ENCODE measurements at regions not wholly inside any gene's neighbourhood (a gene's known extent, or its start where the extent isn't known, plus 50 kb on each side); places are given as distances from the start of the nearest gene placed in this dataset.
A peak's percentile ranks its signal among the peaks of the same experiment; 100 is the strongest.

GRCh38 chr4:156154978-156155377 lies 201.3 kb upstream of the CTSO start:
- no peak for TF ChIP-seq NFIC (IDR thresholded peaks at IDR 0.05)
- TF ChIP-seq FOXM1 (IDR thresholded peaks at IDR 0.05; ENCODE audit: borderline replicate concordance, low read depth), result no peak
- peak; percentile 15; the same call in 1 of the 2 replicates for TF ChIP-seq RAD21 (IDR thresholded peaks at IDR 0.05; ENCODE audit: low read depth)
- no peak for TF ChIP-seq CREB1 (IDR thresholded peaks at IDR 0.05; ENCODE audit: low read depth)

GRCh38 chr4:156146571-156146970 lies 192.9 kb upstream of the CTSO start:
- no peak for TF ChIP-seq MAX (IDR thresholded peaks at IDR 0.05)
- TF ChIP-seq TCF12 (IDR thresholded peaks at IDR 0.05; ENCODE audit: low read depth), result no peak
- TF ChIP-seq YY1 (IDR thresholded peaks at IDR 0.05; ENCODE audit: low read depth), result no peak
- TF ChIP-seq EGR1 (IDR thresholded peaks at IDR 0.05), result no peak
- no peak for TF ChIP-seq TAF1 (IDR thresholded peaks at IDR 0.05; ENCODE audit: low read depth)
- no peak for TF ChIP-seq EP300 (IDR thresholded peaks at IDR 0.05; ENCODE audit: borderline replicate concordance)
- no peak for TF ChIP-seq CEBPB (IDR thresholded peaks at IDR 0.05)
- TF ChIP-seq, protein P1, sequence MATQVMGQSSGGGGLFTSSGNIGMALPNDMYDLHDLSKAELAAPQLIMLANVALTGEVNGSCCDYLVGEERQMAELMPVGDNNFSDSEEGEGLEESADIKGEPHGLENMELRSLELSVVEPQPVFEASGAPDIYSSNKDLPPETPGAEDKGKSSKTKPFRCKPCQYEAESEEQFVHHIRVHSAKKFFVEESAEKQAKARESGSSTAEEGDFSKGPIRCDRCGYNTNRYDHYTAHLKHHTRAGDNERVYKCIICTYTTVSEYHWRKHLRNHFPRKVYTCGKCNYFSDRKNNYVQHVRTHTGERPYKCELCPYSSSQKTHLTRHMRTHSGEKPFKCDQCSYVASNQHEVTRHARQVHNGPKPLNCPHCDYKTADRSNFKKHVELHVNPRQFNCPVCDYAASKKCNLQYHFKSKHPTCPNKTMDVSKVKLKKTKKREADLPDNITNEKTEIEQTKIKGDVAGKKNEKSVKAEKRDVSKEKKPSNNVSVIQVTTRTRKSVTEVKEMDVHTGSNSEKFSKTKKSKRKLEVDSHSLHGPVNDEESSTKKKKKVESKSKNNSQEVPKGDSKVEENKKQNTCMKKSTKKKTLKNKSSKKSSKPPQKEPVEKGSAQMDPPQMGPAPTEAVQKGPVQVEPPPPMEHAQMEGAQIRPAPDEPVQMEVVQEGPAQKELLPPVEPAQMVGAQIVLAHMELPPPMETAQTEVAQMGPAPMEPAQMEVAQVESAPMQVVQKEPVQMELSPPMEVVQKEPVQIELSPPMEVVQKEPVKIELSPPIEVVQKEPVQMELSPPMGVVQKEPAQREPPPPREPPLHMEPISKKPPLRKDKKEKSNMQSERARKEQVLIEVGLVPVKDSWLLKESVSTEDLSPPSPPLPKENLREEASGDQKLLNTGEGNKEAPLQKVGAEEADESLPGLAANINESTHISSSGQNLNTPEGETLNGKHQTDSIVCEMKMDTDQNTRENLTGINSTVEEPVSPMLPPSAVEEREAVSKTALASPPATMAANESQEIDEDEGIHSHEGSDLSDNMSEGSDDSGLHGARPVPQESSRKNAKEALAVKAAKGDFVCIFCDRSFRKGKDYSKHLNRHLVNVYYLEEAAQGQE (IDR thresholded peaks at IDR 0.05; ENCODE audit: low read depth), result no peak
- TF ChIP-seq, protein P2, sequence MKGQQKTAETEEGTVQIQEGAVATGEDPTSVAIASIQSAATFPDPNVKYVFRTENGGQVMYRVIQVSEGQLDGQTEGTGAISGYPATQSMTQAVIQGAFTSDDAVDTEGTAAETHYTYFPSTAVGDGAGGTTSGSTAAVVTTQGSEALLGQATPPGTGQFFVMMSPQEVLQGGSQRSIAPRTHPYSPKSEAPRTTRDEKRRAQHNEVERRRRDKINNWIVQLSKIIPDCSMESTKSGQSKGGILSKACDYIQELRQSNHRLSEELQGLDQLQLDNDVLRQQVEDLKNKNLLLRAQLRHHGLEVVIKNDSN (IDR thresholded peaks at IDR 0.05), result no peak
- TF ChIP-seq NFIC (IDR thresholded peaks at IDR 0.05), result no peak
- TF ChIP-seq FOXM1 (IDR thresholded peaks at IDR 0.05; ENCODE audit: borderline replicate concordance, low read depth), result no peak
- no peak for TF ChIP-seq RAD21 (IDR thresholded peaks at IDR 0.05; ENCODE audit: low read depth)
- no peak for TF ChIP-seq ZBTB7A (IDR thresholded peaks at IDR 0.05; ENCODE audit: low read depth)

DNA sequence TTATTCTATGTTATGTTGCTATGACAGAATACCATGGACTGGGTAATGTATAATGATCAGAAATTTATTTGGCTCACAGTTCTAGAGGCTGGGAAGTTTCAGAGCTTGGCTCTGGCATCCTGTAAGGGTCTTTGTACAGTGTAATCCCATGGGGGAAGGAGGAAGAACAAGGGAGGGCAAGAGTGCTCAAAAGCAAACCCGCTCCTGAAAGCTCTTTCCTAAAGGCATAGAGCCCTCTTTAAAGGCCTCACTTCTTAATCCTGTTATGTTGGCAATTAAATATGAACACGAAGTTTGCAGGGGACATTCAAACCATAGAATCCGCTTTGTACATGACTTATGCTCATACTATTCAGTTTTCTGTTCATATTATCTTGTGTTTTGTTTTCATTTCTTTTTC lies 191.3 kb upstream of the CTSO start:
- TF ChIP-seq, protein P2 (IDR thresholded peaks at IDR 0.05), result no peak
- TF ChIP-seq TAF1 (IDR thresholded peaks at IDR 0.05; ENCODE audit: low read depth), result no peak
- TF ChIP-seq, protein P1 (IDR thresholded peaks at IDR 0.05; ENCODE audit: low read depth), result no peak
- no peak for TF ChIP-seq MAX (IDR thresholded peaks at IDR 0.05)
- no peak for TF ChIP-seq CREB1 (IDR thresholded peaks at IDR 0.05; ENCODE audit: low read depth)
- no peak for TF ChIP-seq TEAD4 (IDR thresholded peaks at IDR 0.05)
- TF ChIP-seq TCF12 (IDR thresholded peaks at IDR 0.05; ENCODE audit: low read depth), result no peak
- no peak for TF ChIP-seq FOXM1 (IDR thresholded peaks at IDR 0.05; ENCODE audit: borderline replicate concordance, low read depth)
- TF ChIP-seq EP300 (IDR thresholded peaks at IDR 0.05; ENCODE audit: borderline replicate concordance), result no peak
- no peak for TF ChIP-seq CEBPB (IDR thresholded peaks at IDR 0.05)
- TF ChIP-seq EGR1 (IDR thresholded peaks at IDR 0.05), result no peak
- TF ChIP-seq NFIC (IDR thresholded peaks at IDR 0.05), result no peak
- TF ChIP-seq ZBTB7A (IDR thresholded peaks at IDR 0.05; ENCODE audit: low read depth), result no peak
- TF ChIP-seq YY1 (IDR thresholded peaks at IDR 0.05; ENCODE audit: low read depth), result no peak
- TF ChIP-seq RAD21 (IDR thresholded peaks at IDR 0.05; ENCODE audit: low read depth), result no peak

- no peak for TF ChIP-seq CREB1 (IDR thresholded peaks at IDR 0.05; ENCODE audit: low read depth)
- TF ChIP-seq TAF1 (IDR thresholded peaks at IDR 0.05; ENCODE audit: low read depth), result no peak
- no peak for TF ChIP-seq CEBPB (IDR thresholded peaks at IDR 0.05)
These were observed 185.2 kb upstream of the CTSO start for GRCh38 chr4:156138781-156139280.

DNA sequence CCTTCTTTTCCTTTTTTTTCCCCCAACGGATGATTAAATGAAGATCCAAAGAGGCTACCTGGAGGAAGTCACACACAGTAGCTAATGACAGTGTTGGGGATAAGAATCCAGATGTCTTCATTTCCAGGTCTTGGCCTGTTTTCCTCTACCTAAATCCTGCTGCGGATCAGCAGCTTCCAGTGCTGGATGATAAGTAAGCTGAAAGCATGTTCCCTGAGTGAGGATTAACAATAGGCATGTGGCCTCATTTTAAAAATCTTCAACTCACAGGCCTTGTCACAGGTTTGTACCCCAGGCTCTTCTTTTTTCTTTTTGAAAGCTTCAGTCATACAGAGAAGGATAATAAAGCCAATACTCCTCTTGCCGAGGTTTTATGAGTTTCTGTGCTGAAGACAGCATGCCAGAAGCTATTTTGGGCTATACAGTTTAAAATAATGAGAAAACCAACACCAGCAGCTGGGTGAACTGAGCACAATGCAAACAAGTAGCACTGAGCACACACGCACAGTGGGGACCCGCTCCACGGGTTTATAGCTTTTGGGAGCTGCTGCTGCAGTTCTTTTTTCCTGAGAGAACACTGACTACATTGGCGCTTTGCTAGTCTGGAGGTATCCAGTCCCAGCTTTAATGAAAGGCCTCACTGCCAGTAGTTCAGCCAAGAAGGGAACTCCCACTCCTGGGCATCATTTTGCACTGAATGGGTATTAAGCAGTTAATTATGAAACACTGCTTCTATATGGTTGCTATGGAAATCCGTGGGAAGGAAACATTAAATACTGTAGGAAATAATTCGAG lies 184.2 kb upstream of the CTSO start:
- TF ChIP-seq TAF1 (IDR thresholded peaks at IDR 0.05; ENCODE audit: low read depth) (no peak), MAX (IDR thresholded peaks at IDR 0.05) (no peak), CREB1 (IDR thresholded peaks at IDR 0.05; ENCODE audit: low read depth) (no peak), EGR1 (IDR thresholded peaks at IDR 0.05) (no peak), EP300 (IDR thresholded peaks at IDR 0.05; ENCODE audit: borderline replicate concordance) (no peak), CEBPB (IDR thresholded peaks at IDR 0.05) (no peak), TEAD4 (IDR thresholded peaks at IDR 0.05) (no peak), ZBTB7A (IDR thresholded peaks at IDR 0.05; ENCODE audit: low read depth) (no peak), YY1 (IDR thresholded peaks at IDR 0.05; ENCODE audit: low read depth) (no peak), FOXM1 (IDR thresholded peaks at IDR 0.05; ENCODE audit: borderline replicate concordance, low read depth) (no peak), RAD21 (IDR thresholded peaks at IDR 0.05; ENCODE audit: low read depth) (no peak), NFIC (IDR thresholded peaks at IDR 0.05) (no peak), TCF12 (IDR thresholded peaks at IDR 0.05; ENCODE audit: low read depth) (no peak)
- TF ChIP-seq, protein P2 (IDR thresholded peaks at IDR 0.05), result no peak
- TF ChIP-seq, protein P1 (IDR thresholded peaks at IDR 0.05; ENCODE audit: low read depth), result no peak

Data from Ishikawa (cell line).